GM19372 (cell line): ENCODE measurements at regions not wholly inside any gene's neighbourhood (a gene's known extent, or its start where the extent isn't known, plus 50 kb on each side); places are given as distances from the start of the nearest gene placed in this dataset.

Experiments used
- ATAC-seq: cut with Tn5 transposase; IDR thresholded peaks from one replicate; pipeline ENCODE4 v1.9.1; 2021; ENCODE audit warnings: mild to moderate bottlenecking, low read depth, moderate library complexity; ENCODE audit not compliant: unreplicated experiment

- no peak for ATAC-seq
Measured at GRCh38 chr11:43602670-43603069, 77.9 kb upstream of the HSD17B12 start.

GRCh38 chr11:43614214-43614613, 66.3 kb upstream of the HSD17B12 start:
- ATAC-seq = no peak

- ATAC-seq = no peak
Measured at GRCh38 chr11:43619863-43620505, 60.6 kb upstream of the HSD17B12 start.

- ATAC-seq = no peak
Measured at GRCh38 chr11:43626798-43627197, 53.7 kb upstream of the HSD17B12 start.
